A549 (cell line): ENCODE measurements at regions not wholly inside any gene's neighbourhood (a gene's known extent, or its start where the extent isn't known, plus 50 kb on each side); places are given as distances from the start of the nearest gene placed in this dataset.
A peak's percentile ranks its signal among the peaks of the same experiment; 100 is the strongest.

Experiments
- ATAC-seq, 2 experiments: fragments of 200-7000 bp in 1 of 2; fragments of >200 bp in 1 of 2; cut with Nextera tagmentation in 1 of 2; cut with Tn5 transposase in 1 of 2; 3 replicates each; pipeline versions ENCODE4 v1.8.0 to v1.9.1; 2018 to 2020; ENCODE audit warnings: mild to moderate bottlenecking in 1 of 2, moderate library complexity in 1 of 2
- CTCF ChIA-PET: fragments of 300-600 bp; sonication (Branson Sonifier 250); formaldehyde crosslinking; extraction: SDS; loops from one replicate; lab custom pipeline; 2021; ENCODE audit warnings: antibody characterized with exemption, inconsistent platforms; lab: Yijun Ruan, JAX
- POLR2A ChIA-PET: fragments of 350-600 bp; formaldehyde crosslinking; extraction: SDS; loops from one replicate; lab custom pipeline; 2021; ENCODE audit warnings: antibody characterized with exemption, inconsistent platforms; lab: Yijun Ruan, JAX
- DNase-seq, 2 experiments: peaks; one replicate each; pipeline versions ENCODE4 v3.0.0 to v3.0.0-alpha.2; 2011 to 2016; ENCODE audit warnings: low read depth in 1 of 2, low spot score in 1 of 2
- FAIRE-seq: peaks from 2 replicates; lab custom pipeline; 2011; peaks lifted over from hg19 to GRCh38; lab: Jason Lieb, UNC
- H3K27ac ChIP-seq, 2 experiments: fragments of >200 bp; sonication (Bioruptor Twin); formaldehyde crosslinking; 3 replicates each; pipeline ENCODE4 v1.5.1; 2016 to 2017
- H3K4me1 ChIP-seq: fragments of >200 bp; sonication (Bioruptor Twin); formaldehyde crosslinking; 3 replicates; pipeline ENCODE4 v1.6.1; 2016
- H3K4me2 ChIP-seq: fragments of >200 bp; sonication (Bioruptor Twin); formaldehyde crosslinking; 3 replicates; pipeline ENCODE4 v1.6.1; 2016
- H3K4me3 ChIP-seq: fragments of >200 bp; sonication (Bioruptor Twin); formaldehyde crosslinking; 3 replicates; pipeline ENCODE4 v1.5.1; 2016
- H3K9me3 ChIP-seq: fragments of >200 bp; sonication (Bioruptor Twin); formaldehyde crosslinking; 3 replicates; pipeline ENCODE4 v1.6.1; 2016
- BCL3 ChIP-seq: fragments of >200 bp; sonication (Bioruptor Twin); formaldehyde crosslinking; IDR thresholded peaks from 3 replicates; pipeline ENCODE4 v1.6.1; 2016
- BHLHE40 ChIP-seq: IDR thresholded peaks from 2 replicates; pipeline ENCODE4 v1.6.1; 2012; ENCODE audit warnings: low read depth, low read length, inconsistent platforms
- CBX2 ChIP-seq: fragments of 200-600 bp; sonication (generic); IDR thresholded peaks from 2 replicates; pipeline ENCODE4 v1.6.1; 2016; ENCODE audit warnings: low read depth, mild to moderate bottlenecking, borderline replicate concordance
- CBX8 ChIP-seq: fragments of 200-600 bp; sonication (generic); IDR thresholded peaks from 2 replicates; pipeline ENCODE4 v1.6.1; 2016
- CHD2 ChIP-seq: fragments of 150-350 bp; IDR thresholded peaks from 2 replicates; pipeline ENCODE4 v1.6.1; 2014; ENCODE audit warnings: low read length; ENCODE audit not compliant: partially characterized antibody
- EHF ChIP-seq: fragments of 250-450 bp; sonication (Bioruptor Pico); IDR thresholded peaks from 2 replicates; pipeline ENCODE4 v1.5.0; 2020; ENCODE audit warnings: mild to moderate bottlenecking
- EP300 ChIP-seq, 2 experiments: fragments of >200 bp; sonication (Bioruptor Twin); formaldehyde crosslinking; IDR thresholded peaks; 2 replicates in 1 of 2; 3 replicates in 1 of 2; pipeline ENCODE4 v1.6.1; 2016 to 2017
- FOSL2 ChIP-seq, 2 experiments: fragments of 450-650 bp in 1 of 2; fragments of >200 bp in 1 of 2; sonication (Bioruptor Twin) in 1 of 2; formaldehyde crosslinking; IDR thresholded peaks; 2 replicates each; pipeline versions ENCODE4 v1.5.0 to v1.6.1; 2016 to 2020; ENCODE audit warnings: mild to moderate bottlenecking in 1 of 2, moderate library complexity in 1 of 2
- HES2 ChIP-seq: fragments of >200 bp; sonication (Bioruptor Twin); formaldehyde crosslinking; IDR thresholded peaks from 2 replicates; pipeline ENCODE4 v1.6.1; 2016
- HEYL ChIP-seq: fragments of 250-450 bp; sonication (Bioruptor Pico); IDR thresholded peaks from 2 replicates; pipeline ENCODE4 v1.8.0; 2021; ENCODE audit warnings: mild to moderate bottlenecking, moderate library complexity
- HOXA7 ChIP-seq: fragments of 250-450 bp; sonication (Bioruptor Pico); IDR thresholded peaks from 2 replicates; pipeline ENCODE4 v1.5.0; 2020; ENCODE audit warnings: mild to moderate bottlenecking, moderate library complexity
- HOXB13 ChIP-seq: fragments of 250-450 bp; sonication (Bioruptor Pico); IDR thresholded peaks from 2 replicates; pipeline ENCODE4 v1.5.0; 2020; ENCODE audit warnings: low read depth, mild to moderate bottlenecking, moderate library complexity
- JUNB ChIP-seq: fragments of >200 bp; sonication (Bioruptor Twin); formaldehyde crosslinking; IDR thresholded peaks from 2 replicates; pipeline ENCODE4 v1.6.1; 2016
- KDM5A ChIP-seq: fragments of 200-600 bp; sonication (generic); IDR thresholded peaks from 2 replicates; pipeline ENCODE4 v1.6.1; 2016; ENCODE audit warnings: antibody characterized with exemption, mild to moderate bottlenecking
- MYC ChIP-seq: IDR thresholded peaks from 2 replicates; pipeline ENCODE4 v1.6.1; 2012; ENCODE audit warnings: mild to moderate bottlenecking, inconsistent platforms, low read length, improper control_type of control experiment, borderline replicate concordance
- NR3C1 ChIP-seq: fragments of >200 bp; sonication (Bioruptor Twin); formaldehyde crosslinking; IDR thresholded peaks from 3 replicates; pipeline ENCODE4 v1.6.1; 2017
- RNF2 ChIP-seq: fragments of 200-600 bp; sonication (generic); IDR thresholded peaks from 2 replicates; pipeline ENCODE4 v1.6.1; 2016; ENCODE audit warnings: low read depth, mild to moderate bottlenecking, antibody characterized with exemption, moderate library complexity, borderline replicate concordance
- TP53 ChIP-seq: fragments of 250-450 bp; sonication (Bioruptor Pico); IDR thresholded peaks from 2 replicates; pipeline ENCODE4 v1.5.0; 2021; ENCODE audit warnings: mild to moderate bottlenecking, moderate library complexity
- USF2 ChIP-seq: fragments of 450-650 bp; IDR thresholded peaks from 2 replicates; pipeline ENCODE4 v1.6.1; 2014; ENCODE audit warnings: antibody characterized with exemption
- WGBS: methylation state at CpG from one replicate; pipeline ENCODE4 v1.1.6; 2017; ENCODE audit errors: missing lambda C conversion rate; 5-methylcytosine and 5-hydroxymethylcytosine counted together
- TF ChIP-seq, protein P1 (sequence below): fragments of 200-600 bp; sonication (generic); IDR thresholded peaks from 2 replicates; pipeline ENCODE4 v1.6.1; 2016; ENCODE audit warnings: antibody characterized with exemption, mild to moderate bottlenecking, moderate library complexity
- TF ChIP-seq, protein P2 (sequence below): fragments of 250-450 bp; sonication (Bioruptor Pico); IDR thresholded peaks from 2 replicates; pipeline ENCODE4 v1.5.0; 2020; ENCODE audit warnings: low read depth, mild to moderate bottlenecking, moderate library complexity

- 0 out of 6 replicates have a peak overlapping the region, but pooled peaks of 1 of the 2 experiments have one; percentile 30 for H3K27ac ChIP-seq
- ATAC-seq: no peak
- H3K4me1 ChIP-seq: peaks cover 40% of the 10 kb centered on the region
- ChIA-PET CTCF (interaction anchor here (0.9 to 1.3 kb wide), 2 partner anchors 26 to 51 kb away, joined by 3 read pairs; no protein-coding TSS in a partner anchor), POLR2A (no interaction called here)
- DNase-seq: no peak
- no peak for TF ChIP-seq MYC
- TF ChIP-seq CBX2: no peak
- TF ChIP-seq HOXA7: no peak
- no peak for TF ChIP-seq NR3C1
- no peak for TF ChIP-seq EP300 (IDR thresholded peaks at IDR 0.05)
- TF ChIP-seq HOXB13 (CRISPR knock-in tag): no peak
- TF ChIP-seq, protein P1, sequence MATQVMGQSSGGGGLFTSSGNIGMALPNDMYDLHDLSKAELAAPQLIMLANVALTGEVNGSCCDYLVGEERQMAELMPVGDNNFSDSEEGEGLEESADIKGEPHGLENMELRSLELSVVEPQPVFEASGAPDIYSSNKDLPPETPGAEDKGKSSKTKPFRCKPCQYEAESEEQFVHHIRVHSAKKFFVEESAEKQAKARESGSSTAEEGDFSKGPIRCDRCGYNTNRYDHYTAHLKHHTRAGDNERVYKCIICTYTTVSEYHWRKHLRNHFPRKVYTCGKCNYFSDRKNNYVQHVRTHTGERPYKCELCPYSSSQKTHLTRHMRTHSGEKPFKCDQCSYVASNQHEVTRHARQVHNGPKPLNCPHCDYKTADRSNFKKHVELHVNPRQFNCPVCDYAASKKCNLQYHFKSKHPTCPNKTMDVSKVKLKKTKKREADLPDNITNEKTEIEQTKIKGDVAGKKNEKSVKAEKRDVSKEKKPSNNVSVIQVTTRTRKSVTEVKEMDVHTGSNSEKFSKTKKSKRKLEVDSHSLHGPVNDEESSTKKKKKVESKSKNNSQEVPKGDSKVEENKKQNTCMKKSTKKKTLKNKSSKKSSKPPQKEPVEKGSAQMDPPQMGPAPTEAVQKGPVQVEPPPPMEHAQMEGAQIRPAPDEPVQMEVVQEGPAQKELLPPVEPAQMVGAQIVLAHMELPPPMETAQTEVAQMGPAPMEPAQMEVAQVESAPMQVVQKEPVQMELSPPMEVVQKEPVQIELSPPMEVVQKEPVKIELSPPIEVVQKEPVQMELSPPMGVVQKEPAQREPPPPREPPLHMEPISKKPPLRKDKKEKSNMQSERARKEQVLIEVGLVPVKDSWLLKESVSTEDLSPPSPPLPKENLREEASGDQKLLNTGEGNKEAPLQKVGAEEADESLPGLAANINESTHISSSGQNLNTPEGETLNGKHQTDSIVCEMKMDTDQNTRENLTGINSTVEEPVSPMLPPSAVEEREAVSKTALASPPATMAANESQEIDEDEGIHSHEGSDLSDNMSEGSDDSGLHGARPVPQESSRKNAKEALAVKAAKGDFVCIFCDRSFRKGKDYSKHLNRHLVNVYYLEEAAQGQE: no peak
- TF ChIP-seq BCL3: no peak
- TF ChIP-seq FOSL2 (IDR thresholded peaks at IDR 0.05): no peak
- no peak for TF ChIP-seq FOSL2 (CRISPR knock-in tag; IDR thresholded peaks at IDR 0.05)
- TF ChIP-seq CBX8: no peak
- no peak for TF ChIP-seq RNF2
- no peak for TF ChIP-seq USF2
- H3K4me3 ChIP-seq: no peak overlapping the region
- peak overlapping the region; percentile 39; the same call in 2 of the 3 replicates for H3K4me2 ChIP-seq
- peak; percentile 46 for FAIRE-seq
- WGBS: 68% methylated on average over 1 of the region's 1 CpG
- H3K9me3 ChIP-seq: no peaks in the 10 kb centered on the region
Observed at GRCh38 chr17:69809331-69809730, 265.7 kb upstream of the KCNJ16 start.

- Histone ChIP-seq H3K4me3 (no peak overlapping the region), H3K27ac (peak overlapping the region; percentile 19 to 42), H3K4me2 (peak overlapping the region; percentile 39), H3K4me1 (peaks cover 40% of the 10 kb centered on the region), H3K9me3 (no peaks in the 10 kb centered on the region)
- POLR2A ChIA-PET: no interaction called here
- FAIRE-seq: peak; percentile 61
- TF ChIP-seq FOSL2 (IDR thresholded peaks at IDR 0.05): no peak
- TF ChIP-seq FOSL2 (CRISPR knock-in tag; IDR thresholded peaks at IDR 0.05): peak; percentile 46
- no peak for TF ChIP-seq CHD2
- TF ChIP-seq EP300 (IDR thresholded peaks at IDR 0.05): peak in 1 of 2 experiments; percentile 16; a peak in 1 of 5 replicates
- TF ChIP-seq KDM5A: no peak
- no peak for TF ChIP-seq JUNB
- no peak for TF ChIP-seq HES2
- no peak for TF ChIP-seq EHF (CRISPR knock-in tag)
- TF ChIP-seq HEYL (CRISPR knock-in tag): no peak
- TF ChIP-seq, protein P2, sequence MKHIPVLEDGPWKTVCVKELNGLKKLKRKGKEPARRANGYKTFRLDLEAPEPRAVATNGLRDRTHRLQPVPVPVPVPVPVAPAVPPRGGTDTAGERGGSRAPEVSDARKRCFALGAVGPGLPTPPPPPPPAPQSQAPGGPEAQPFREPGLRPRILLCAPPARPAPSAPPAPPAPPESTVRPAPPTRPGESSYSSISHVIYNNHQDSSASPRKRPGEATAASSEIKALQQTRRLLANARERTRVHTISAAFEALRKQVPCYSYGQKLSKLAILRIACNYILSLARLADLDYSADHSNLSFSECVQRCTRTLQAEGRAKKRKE: no peak
- no peak for TF ChIP-seq TP53 (CRISPR knock-in tag)
- no peak for TF ChIP-seq BHLHE40
- WGBS: 40% methylated on average over 6 of the region's 6 CpGs
- CTCF ChIA-PET: interaction anchor here (1.0 to 1.1 kb wide), 2 partner anchors 201 to 204 kb away, joined by 3 read pairs; no protein-coding TSS in a partner anchor
- DNase-seq: peak in 1 of 2 experiments; percentile 49
- peak; percentile 49 to 78; a peak in 4 of 6 replicates for ATAC-seq
Observed at GRCh38 chr17:69810326-69810965, 264.6 kb upstream of the KCNJ16 start.
